ENCODE measurements at regions not wholly inside any gene's neighbourhood (a gene's known extent, or its start where the extent isn't known, plus 50 kb on each side); places are given as distances from the start of the nearest gene placed in this dataset.

DNA sequence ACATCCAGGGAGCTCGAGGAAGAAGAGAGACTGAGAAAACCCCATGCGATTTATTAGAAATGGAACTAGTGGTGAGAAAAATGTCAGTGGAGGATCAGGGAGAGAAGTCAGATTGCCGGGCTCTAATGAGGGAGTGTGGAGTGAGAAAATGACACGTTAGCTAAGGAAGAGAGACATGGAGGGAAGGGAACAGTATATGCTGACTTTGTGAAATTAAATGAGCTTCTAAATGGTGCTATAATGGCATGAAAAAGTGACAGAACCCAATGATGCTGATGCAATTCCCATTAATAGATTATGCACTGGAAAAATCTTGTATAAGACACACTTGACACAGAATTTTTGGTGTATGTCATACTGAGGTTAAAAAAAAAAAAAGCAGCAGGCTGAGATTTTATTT is 112.6 kb downstream of the HSPH1 start:
- DNase-seq (ENCODE audit: low spot score) = no peak

DNA sequence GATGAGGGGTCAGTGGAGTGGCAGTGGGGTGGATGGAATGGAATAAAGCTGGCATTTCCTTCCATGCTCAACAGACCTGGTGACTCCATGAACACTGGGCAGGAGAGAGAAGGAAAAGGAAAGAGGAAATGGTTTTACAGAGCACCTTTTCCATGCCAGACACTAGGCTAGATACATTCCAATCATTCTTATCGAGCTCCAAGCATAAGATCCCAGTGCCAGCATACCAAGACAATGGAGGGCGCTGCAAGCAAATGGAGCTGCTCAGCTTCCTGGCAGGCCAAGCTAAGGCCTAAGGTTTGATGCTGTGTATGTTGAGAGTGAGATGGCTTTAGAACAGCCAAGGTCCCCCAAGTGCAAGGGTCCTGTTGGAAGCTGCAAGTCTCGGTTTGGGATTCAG is 113.2 kb downstream of the HSPH1 start:
- peak; percentile 28 for DNase-seq (ENCODE audit: low spot score)

DNA sequence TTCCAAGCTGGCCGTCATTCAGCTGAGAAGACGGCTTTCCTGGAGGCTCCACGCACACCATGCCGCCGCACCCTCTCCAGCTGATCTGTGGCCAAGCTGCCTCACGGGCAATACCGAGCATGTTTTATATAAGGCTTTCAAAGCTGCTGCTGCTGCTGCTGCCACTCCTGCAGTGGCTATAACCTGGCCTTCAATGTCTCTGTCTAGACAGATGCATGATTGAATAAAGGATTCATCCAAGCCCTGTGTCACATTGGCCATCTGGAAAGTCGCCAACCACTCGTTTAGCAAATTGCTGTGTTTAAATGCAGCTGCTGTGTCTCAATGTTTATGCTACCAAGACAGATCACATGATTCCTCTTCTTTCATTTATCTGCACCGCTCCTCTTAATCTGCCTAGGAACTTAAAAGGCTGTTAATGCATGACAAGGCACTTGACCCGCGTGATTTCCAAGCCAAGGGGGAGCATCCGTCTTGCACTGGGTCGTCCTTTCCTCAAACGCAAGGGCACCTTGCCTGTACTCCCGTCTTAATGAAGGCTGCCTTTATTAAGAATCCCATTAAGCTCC is 114.3 kb downstream of the TEX26 start:
- DNase-seq (ENCODE audit: low spot score) = peak; percentile 62

DNA sequence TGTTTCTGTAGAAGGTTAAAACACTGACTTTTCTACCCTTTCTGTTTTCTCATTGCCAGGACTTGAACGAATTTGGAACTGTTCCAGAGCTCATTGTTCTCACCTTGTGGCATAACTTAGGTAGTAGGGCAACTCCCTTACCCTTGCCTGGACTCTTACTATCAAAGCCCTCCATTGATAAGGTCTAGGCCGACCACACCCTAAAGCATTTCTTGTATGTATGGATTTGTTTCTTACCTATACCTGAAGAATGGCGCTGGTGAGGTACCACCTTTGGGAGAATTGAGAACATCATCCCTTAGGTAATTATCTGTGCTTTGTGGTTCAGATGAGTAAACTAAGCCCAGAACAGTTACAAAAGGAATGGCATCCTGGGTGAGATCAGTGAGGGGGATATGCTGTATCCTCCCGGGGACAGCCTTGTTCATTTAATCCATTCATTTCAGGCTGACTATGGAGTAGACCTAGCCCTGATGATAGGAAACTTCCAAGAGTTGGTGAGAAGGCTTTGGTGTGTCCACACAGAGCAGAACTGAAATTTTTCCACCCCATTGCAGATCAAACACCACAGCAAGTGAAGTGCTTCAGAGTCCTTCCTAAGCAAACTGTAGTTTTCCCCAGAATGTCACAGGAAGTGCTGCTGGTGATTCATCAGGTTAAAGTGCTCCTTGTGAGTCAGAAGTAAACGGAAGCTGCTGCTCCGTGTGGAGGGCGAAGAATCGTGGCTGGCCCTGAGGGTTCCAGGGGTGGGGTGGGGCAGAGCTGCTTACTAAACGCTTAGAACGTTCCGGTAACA is 113.0 kb downstream of the TEX26 start:
- peak; percentile 95 for DNase-seq (ENCODE audit: low spot score)

DNA sequence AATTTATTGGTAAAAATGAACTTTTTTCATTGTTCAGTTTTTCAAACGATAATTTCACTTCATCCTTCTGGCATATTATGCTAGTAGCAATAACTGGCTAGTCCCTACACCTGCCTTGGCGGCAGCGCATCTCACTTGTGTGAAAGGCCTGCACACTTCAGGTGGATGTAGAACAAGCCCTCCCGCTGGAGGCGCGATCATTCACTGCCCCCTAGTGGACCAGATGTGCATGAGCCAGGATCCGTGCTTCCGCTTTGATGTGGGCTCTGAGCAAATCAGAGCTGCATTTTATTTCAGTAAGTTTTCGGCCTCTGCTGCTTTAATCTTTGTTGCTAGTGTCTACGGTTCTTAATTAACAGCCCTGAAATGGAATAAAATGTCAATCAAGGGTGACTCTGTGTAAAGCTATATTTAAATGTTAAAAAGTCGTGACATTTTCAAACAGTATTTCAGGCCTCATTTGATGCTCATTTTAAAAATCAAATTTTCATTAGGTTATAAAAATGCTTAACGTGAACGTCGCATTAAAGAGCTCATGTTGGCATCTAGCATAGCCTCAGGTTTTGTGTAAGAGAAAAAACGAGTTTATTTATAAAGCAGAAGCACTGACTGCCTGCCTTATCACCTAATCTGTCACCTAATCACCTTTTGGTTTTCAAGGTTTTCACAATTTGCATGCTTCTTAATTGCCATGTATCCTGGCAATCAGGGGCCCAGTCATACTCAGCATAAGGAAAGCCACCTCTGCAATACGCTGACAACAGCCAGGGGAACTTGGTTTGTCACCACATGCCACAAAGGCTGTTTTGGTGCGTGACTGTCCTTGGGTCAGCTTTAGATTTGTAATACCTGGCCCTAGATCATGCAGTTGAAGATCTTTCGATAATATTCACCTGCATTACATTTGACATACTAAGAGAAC is 112.2 kb downstream of the TEX26 start:
- peak; percentile 86 for DNase-seq (ENCODE audit: low spot score)

DNA sequence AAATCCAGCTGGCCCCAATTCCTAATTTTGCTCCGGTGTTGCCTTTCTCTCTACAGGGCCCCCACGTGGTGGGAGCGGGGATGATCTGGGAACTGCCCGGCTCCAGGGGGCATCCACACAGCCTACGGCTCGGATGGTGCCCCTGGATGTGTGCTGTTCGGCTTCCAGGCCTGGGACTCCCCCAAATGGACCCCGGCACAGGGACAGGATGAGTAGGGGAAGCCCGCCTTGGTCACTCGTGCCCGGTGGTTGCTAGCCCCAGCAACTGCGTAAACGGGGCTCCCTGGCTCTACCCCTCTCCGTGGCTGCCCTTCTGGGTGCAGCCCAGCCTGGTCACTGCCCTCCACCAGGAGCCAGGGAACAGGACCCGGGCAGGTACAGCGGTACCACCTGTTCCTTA is 111.5 kb downstream of the TEX26 start:
- no peak for DNase-seq (ENCODE audit: low spot score)

DNA sequence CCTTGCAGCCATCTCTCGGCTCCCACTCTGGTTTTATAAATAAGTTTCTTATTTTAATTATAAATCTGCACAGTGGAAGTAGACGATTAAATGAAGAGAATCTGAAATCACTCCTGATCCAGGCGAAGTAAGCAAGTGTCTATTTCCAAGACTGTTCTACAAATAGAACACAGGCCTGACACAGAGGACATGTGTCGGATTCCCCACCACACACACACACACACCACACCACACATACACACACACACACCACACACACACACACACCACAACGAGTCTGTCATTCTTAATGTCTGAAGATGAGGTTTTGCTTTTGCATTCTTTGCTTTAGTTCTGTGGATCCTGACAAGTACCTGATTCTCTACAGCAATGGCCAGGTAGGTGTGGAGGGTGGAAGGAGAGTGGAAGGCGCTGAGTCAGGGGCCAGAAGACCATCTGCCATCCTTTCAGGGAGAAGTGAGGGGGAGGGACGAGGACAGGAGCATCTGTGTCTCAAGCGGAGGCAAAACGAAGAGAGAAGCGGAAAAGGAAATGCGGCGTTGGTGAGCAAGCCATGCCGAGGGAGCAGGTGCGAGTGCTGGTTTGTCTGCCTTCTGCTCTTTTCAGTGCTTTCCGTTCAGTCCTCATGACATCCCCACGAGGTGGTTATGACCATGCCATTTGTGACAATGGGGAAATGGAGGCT is 110.2 kb downstream of the TEX26 start:
- DNase-seq (ENCODE audit: low spot score) = no peak

DNA sequence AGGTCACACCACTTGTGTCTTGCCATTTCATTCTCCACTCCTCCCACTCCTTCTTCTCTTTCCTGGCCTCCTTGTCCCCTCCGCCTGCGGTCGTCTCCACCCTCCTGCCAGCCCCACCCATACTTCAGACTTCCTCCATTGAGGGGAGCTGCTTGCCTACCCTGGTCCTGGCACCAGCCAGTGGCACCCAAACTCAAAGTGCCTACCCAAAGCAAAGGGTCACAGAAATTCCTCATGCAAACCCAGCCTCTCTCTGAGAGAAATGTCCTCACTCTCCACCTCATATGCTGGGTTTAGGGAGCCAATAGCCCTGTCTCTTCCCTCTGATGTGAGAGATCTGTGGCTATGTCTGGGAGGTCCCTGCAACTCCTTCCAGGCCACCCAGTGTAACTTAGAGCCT is 109.6 kb downstream of the TEX26 start:
- DNase-seq (ENCODE audit: low spot score) = no peak

DNA sequence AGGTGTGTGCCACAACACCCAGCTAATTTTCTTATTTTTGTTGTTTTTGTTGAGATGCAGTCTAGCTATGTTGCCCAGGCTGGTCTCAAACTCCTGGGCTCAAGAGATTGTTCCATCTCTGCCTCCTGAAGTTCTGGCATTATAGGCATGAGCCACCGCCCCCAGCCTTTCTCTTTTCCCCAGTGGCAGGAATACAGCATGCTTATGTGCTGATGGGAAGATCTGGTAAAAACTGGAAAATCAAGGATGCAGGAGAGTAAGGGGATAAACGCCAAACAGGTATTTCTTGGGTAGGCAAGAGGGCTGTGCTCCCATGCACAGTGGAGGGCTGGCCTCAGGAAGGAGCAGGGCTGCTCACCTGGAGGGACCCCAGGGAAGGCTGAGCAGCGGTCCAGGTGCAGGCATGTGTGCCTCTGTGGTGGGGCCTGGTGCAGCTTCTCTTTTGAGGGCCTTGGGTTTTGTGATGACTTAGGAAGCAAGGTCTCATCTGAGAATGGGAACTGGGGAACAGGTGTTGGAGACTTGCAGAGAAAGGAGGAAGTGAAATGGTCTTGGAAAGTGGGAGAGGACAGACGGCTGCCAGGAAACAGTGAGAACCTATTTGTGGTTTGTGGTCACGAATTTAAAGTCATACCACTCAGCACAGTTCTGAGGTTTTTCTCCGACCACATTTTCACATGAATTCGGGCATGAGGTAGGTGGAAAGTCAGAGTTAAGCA is 106.5 kb downstream of the TEX26 start:
- DNase-seq (ENCODE audit: low spot score) = peak; percentile 80

DNA sequence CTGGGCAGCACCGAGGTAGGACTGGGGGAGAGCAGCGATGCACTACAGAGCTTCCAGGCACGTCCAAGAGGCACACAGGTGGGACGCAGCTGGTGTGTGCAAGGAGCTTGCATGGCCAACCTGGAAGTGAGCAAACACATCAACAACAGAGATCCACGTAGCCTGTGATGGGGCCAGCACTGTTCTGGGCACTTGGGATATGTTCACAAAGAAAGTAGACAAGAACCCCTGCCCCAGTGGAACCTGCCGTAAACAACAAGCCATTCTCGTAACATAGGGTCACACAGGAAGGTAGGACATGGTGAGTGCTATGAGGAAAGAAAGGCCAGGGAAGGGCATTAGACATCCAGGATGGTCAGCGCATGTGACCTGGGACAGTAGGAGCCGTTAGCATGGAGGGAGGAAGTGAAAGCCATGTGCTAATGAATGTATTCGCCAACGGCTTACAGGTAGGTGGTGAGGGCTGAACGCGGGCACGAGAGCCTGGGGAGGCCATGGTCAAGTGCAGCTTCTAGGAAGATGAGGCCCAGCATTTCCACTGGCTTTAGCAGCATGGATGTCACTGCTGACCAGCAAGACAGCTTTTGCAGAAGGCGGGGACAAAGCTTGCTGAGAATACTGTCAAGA is 105.5 kb downstream of the TEX26 start:
- no peak for DNase-seq (ENCODE audit: low spot score)

DNA sequence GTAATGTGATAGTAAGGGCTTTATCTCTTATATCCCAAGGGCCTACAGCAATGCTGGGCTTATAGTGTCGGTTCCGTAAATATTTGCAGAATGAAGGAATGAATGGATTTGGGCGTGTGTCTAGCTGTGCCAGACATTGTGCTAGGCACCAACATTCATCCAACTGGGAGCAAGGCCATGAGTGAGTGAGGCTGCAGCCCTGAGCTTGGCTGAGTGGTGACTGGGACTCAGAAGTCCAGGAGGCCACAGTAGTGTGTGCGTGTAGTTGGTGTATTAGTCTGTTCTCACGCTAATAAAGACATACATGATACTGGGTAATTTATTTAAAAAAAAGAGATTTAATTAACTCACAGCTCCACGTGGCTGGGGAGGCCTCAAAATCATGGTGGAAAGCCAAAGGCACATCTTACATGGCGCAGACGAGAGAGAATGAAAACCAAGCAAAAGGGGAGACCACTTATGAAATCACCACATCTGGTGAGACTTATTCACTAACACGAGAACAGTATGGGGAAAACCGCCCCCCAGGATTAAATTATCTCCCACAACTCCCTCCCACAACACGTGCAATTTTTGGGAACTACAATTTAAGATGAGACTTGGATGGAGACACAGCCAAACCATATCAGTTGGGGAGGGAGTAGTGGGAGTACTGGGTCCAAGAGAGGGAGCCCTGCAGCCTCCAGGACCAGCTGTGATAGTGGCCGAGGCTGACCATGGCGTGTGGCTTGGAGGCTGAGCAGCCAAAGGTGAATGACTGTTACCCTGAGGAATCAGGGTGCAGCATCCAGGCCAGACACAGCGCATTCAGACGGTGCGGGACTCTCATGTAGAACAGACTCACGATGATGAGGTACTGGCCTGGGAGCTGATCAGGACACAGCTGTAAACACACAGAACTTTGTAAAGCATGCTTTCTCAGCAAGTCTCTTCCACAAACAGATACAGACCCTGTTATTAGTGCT is 104.6 kb downstream of the TEX26 start:
- DNase-seq (ENCODE audit: low spot score) = no peak

DNA sequence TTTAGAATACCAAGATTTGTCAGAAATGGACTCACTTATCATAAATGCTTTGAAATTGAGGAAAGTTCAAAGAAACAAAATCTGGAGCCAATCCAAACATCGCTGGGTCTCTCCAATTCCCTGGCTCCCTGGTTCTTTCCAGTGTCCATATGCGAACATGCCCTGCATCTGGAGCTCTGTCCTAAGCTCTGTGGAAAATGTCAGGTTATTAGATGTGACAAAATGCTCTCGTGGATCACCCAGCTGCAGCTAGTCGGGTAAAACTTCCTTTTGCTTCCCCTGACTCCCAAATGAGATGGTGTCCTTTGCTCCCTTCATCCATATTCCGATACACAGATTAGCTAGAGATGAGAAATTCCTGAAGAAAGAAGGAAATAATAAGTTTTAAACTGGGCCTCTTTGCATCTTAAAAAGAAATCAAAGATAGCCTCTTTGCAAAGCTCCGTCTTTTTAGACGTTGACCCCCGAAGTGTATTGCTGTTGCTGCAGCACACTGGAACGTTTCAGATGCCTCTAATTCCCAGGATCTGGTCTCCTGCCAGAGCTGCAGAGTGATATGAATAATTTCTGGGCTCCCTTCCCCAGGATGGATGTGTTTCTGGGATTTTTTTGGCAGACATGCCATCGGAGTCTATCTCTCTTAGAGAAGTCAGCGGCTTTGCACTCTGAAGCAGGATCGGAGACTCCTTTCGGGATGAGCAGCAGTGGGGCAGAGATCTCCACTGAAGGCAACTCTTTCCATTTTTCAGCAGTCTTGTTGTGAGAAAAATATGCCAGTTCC is 102.9 kb downstream of the TEX26 start:
- DNase-seq (ENCODE audit: low spot score) = no peak

DNA sequence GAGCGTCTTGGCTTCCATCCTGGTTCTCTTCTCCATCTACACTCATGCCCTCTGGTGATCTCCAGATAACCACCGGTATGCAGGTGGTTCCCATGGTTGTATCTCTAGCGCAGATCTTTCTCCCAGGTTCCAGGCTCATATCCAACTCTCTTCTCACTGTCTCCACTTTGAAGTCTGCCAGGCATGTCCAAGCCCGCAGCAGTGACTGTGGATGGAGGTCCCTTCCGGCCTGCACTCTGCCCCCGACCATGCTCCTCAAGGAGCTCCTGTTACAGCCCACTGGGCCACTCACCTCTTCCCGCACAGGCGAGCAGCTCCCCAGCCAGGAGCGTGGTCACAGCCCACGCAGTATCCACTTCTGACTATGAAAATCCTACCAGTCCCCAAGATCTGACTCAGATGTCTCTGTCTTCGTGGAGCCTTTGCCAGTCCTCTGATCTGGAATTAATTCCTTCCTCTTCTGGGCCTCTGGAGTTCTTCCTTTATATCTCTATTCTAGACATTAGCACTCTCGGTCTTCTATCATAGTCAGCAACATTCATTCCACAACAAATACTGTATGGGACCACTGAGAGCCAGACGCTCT is 100.2 kb downstream of the TEX26 start:
- DNase-seq (ENCODE audit: low spot score) = no peak

DNA sequence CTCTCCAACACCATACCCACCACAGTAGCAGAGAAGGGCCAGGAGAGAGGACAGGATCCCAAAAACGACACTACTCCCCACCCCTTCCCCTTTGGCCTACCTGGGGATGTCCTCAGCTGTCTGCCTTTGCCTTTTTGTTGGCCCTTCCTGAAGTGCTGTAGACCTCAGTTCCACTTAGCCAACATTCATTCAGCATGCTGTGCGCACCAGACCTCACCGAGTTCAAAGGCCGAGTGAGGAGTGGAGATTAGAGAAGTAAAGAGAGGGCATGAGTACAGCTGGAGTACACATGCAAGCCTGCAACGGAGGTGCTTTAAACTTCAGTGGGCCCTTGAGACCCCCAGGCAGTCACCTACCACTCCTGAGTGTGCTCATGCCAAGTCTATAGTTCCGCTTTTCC is 99.0 kb downstream of the TEX26 start:
- no peak for DNase-seq (ENCODE audit: low spot score)

DNA sequence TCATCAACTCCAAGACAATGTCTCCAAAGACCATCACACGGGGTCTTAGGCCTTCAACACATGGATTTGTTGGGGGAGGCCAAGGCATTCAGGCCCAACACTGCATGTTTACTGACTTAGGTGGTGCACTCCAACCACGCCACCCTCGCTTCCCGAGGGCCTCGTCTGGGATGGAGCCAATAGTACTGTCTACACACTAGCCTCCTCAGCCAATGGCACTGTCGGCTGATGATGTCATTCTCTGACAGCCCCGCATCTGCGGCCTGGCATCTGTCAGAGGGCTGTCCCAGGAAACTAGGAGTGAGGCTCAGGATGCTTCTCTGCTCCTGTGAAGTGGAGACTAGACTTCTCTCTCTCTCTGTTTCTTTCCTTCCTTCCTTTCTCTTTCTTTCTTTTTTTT is 96.6 kb downstream of the TEX26 start:
- no peak for DNase-seq (ENCODE audit: low spot score)

DNA sequence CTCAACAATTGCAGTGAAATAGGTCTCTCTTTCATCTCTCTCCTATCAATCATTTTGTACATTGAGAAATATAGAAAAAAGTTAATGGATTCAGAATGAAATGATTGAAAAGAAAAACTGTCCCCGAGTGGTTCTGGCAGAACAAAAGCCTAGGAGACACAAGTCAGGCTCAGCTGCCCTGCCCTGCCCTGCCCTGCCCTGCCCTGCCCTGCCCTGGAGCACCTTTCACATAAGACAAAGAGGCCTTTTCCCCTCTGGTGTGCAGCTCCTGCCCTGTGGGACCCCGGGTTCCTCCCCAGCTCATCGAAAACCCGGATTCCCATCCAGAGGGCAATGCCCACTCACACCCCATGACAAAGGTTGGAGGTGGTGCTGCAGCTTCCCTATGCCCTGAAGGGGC is 94.7 kb downstream of the TEX26 start:
- DNase-seq (ENCODE audit: low spot score) = no peak

Data from SW480 (cell line).